GM23338 (cell line): ENCODE measurements at regions not wholly inside any gene's neighbourhood (a gene's known extent, or its start where the extent isn't known, plus 50 kb on each side); places are given as distances from the start of the nearest gene placed in this dataset.

Source experiments
- CREB1 ChIP-seq: fragments of 250-450 bp; sonication (Bioruptor Pico); IDR thresholded peaks from 2 replicates; pipeline ENCODE4 v1.5.0; 2020; ENCODE audit warnings: low read depth, mild to moderate bottlenecking, moderate library complexity
- EZH2 ChIP-seq: fragments of 200-600 bp; sonication (generic); IDR thresholded peaks from one replicate; pipeline ENCODE4 v1.8.0; 2017; ENCODE audit warnings: antibody characterized with exemption, mild to moderate bottlenecking, low read depth; ENCODE audit not compliant: unreplicated experiment
- EZH2phosphoT487 ChIP-seq: fragments of 200-600 bp; sonication (generic); IDR thresholded peaks from one replicate; pipeline ENCODE4 v1.8.1; 2018; ENCODE audit warnings: antibody characterized with exemption; ENCODE audit not compliant: unreplicated experiment
- JUNB ChIP-seq: IDR thresholded peaks from one replicate; pipeline ENCODE4 v1.6.1; 2016; ENCODE audit warnings: antibody characterized with exemption; ENCODE audit not compliant: unreplicated experiment
- NANOG ChIP-seq: IDR thresholded peaks from 2 replicates; pipeline ENCODE4 v1.6.1; 2016; ENCODE audit warnings: antibody characterized with exemption, borderline replicate concordance
- POLR2AphosphoS5 ChIP-seq: IDR thresholded peaks from 2 replicates; pipeline ENCODE4 v1.6.1; 2016; ENCODE audit warnings: antibody characterized with exemption, low read depth
- STAT1 ChIP-seq: IDR thresholded peaks from one replicate; pipeline ENCODE4 v1.6.1; 2016; ENCODE audit warnings: antibody characterized with exemption; ENCODE audit not compliant: unreplicated experiment
- TF ChIP-seq, protein P1 (sequence below), 2 experiments: fragments of 200-600 bp in 1 of 2; sonication (generic) in 1 of 2; conservative IDR thresholded peaks; 2 replicates each; pipeline versions ENCODE4 v1.5.1 to v1.6.1; 2016 to 2017; ENCODE audit warnings: antibody characterized with exemption in 2 of 2, low read depth in 2 of 2, mild to moderate bottlenecking in 2 of 2, moderate library complexity in 1 of 2
- TF ChIP-seq, protein P2 (sequence below): IDR thresholded peaks from one replicate; pipeline ENCODE4 v1.6.1; 2018; ENCODE audit warnings: antibody characterized with exemption; ENCODE audit not compliant: unreplicated experiment
- TF ChIP-seq, protein P3 (sequence below): fragments of 250-450 bp; sonication (Bioruptor Pico); IDR thresholded peaks from 2 replicates; pipeline ENCODE4 v1.5.0; 2020; ENCODE audit warnings: mild to moderate bottlenecking, moderate library complexity
- TF ChIP-seq, protein P4 (sequence below): IDR thresholded peaks from 2 replicates; pipeline ENCODE4 v1.6.1; 2016; ENCODE audit warnings: antibody characterized with exemption

DNA sequence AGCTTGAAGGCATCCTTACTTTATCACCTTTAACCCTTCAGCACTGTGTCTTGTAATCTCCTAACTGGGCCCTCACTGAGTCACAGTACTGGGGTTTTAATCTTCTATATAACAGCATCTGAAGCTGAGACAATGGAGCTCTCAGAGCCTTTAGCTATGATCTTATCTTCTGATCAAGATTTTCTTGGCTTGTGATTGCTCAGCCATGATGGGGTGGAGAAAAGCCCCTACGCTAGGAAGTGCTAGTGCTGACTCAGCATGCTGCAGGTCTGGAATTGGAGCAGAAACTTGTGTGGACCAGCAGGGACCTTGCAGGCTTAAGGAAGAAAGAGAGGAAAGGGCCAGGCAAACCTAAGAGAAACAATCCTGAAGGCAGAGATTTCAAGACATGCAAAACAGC is 71.7 kb upstream of the EED start:
- TF ChIP-seq, protein P1, sequence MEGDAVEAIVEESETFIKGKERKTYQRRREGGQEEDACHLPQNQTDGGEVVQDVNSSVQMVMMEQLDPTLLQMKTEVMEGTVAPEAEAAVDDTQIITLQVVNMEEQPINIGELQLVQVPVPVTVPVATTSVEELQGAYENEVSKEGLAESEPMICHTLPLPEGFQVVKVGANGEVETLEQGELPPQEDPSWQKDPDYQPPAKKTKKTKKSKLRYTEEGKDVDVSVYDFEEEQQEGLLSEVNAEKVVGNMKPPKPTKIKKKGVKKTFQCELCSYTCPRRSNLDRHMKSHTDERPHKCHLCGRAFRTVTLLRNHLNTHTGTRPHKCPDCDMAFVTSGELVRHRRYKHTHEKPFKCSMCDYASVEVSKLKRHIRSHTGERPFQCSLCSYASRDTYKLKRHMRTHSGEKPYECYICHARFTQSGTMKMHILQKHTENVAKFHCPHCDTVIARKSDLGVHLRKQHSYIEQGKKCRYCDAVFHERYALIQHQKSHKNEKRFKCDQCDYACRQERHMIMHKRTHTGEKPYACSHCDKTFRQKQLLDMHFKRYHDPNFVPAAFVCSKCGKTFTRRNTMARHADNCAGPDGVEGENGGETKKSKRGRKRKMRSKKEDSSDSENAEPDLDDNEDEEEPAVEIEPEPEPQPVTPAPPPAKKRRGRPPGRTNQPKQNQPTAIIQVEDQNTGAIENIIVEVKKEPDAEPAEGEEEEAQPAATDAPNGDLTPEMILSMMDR (conservative IDR thresholded peaks at IDR 0.05; ENCODE audit: low read depth in 2 of 2) = no peak
- TF ChIP-seq, protein P2, sequence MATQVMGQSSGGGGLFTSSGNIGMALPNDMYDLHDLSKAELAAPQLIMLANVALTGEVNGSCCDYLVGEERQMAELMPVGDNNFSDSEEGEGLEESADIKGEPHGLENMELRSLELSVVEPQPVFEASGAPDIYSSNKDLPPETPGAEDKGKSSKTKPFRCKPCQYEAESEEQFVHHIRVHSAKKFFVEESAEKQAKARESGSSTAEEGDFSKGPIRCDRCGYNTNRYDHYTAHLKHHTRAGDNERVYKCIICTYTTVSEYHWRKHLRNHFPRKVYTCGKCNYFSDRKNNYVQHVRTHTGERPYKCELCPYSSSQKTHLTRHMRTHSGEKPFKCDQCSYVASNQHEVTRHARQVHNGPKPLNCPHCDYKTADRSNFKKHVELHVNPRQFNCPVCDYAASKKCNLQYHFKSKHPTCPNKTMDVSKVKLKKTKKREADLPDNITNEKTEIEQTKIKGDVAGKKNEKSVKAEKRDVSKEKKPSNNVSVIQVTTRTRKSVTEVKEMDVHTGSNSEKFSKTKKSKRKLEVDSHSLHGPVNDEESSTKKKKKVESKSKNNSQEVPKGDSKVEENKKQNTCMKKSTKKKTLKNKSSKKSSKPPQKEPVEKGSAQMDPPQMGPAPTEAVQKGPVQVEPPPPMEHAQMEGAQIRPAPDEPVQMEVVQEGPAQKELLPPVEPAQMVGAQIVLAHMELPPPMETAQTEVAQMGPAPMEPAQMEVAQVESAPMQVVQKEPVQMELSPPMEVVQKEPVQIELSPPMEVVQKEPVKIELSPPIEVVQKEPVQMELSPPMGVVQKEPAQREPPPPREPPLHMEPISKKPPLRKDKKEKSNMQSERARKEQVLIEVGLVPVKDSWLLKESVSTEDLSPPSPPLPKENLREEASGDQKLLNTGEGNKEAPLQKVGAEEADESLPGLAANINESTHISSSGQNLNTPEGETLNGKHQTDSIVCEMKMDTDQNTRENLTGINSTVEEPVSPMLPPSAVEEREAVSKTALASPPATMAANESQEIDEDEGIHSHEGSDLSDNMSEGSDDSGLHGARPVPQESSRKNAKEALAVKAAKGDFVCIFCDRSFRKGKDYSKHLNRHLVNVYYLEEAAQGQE = no peak
- TF ChIP-seq STAT1 (no peak), POLR2AphosphoS5 (no peak), JUNB (no peak), NANOG (no peak), EZH2 (no peak), EZH2phosphoT487 (no peak), CREB1 (CRISPR knock-in tag) (no peak)
- TF ChIP-seq, protein P3, sequence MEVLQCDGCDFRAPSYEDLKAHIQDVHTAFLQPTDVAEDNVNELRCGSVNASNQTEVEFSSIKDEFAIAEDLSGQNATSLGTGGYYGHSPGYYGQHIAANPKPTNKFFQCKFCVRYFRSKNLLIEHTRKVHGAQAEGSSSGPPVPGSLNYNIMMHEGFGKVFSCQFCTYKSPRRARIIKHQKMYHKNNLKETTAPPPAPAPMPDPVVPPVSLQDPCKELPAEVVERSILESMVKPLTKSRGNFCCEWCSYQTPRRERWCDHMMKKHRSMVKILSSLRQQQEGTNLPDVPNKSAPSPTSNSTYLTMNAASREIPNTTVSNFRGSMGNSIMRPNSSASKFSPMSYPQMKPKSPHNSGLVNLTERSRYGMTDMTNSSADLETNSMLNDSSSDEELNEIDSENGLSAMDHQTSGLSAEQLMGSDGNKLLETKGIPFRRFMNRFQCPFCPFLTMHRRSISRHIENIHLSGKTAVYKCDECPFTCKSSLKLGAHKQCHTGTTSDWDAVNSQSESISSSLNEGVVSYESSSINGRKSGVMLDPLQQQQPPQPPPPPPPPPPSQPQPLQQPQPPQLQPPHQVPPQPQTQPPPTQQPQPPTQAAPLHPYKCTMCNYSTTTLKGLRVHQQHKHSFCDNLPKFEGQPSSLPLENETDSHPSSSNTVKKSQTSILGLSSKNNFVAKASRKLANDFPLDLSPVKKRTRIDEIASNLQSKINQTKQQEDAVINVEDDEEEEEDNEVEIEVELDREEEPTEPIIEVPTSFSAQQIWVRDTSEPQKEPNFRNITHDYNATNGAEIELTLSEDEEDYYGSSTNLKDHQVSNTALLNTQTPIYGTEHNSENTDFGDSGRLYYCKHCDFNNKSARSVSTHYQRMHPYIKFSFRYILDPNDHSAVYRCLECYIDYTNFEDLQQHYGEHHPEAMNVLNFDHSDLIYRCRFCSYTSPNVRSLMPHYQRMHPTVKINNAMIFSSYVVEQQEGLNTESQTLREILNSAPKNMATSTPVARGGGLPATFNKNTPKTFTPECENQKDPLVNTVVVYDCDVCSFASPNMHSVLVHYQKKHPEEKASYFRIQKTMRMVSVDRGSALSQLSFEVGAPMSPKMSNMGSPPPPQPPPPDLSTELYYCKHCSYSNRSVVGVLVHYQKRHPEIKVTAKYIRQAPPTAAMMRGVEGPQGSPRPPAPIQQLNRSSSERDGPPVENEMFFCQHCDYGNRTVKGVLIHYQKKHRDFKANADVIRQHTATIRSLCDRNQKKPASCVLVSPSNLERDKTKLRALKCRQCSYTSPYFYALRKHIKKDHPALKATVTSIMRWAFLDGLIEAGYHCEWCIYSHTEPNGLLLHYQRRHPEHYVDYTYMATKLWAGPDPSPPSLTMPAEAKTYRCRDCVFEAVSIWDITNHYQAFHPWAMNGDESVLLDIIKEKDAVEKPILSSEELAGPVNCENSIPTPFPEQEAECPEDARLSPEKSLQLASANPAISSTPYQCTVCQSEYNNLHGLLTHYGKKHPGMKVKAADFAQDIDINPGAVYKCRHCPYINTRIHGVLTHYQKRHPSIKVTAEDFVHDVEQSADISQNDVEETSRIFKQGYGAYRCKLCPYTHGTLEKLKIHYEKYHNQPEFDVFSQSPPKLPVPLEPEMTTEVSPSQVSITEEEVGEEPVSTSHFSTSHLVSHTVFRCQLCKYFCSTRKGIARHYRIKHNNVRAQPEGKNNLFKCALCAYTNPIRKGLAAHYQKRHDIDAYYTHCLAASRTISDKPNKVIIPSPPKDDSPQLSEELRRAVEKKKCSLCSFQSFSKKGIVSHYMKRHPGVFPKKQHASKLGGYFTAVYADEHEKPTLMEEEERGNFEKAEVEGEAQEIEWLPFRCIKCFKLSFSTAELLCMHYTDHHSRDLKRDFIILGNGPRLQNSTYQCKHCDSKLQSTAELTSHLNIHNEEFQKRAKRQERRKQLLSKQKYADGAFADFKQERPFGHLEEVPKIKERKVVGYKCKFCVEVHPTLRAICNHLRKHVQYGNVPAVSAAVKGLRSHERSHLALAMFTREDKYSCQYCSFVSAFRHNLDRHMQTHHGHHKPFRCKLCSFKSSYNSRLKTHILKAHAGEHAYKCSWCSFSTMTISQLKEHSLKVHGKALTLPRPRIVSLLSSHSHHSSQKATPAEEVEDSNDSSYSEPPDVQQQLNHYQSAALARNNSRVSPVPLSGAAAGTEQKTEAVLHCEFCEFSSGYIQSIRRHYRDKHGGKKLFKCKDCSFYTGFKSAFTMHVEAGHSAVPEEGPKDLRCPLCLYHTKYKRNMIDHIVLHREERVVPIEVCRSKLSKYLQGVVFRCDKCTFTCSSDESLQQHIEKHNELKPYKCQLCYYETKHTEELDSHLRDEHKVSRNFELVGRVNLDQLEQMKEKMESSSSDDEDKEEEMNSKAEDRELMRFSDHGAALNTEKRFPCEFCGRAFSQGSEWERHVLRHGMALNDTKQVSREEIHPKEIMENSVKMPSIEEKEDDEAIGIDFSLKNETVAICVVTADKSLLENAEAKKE (CRISPR knock-in tag) = no peak
- TF ChIP-seq, protein P4, sequence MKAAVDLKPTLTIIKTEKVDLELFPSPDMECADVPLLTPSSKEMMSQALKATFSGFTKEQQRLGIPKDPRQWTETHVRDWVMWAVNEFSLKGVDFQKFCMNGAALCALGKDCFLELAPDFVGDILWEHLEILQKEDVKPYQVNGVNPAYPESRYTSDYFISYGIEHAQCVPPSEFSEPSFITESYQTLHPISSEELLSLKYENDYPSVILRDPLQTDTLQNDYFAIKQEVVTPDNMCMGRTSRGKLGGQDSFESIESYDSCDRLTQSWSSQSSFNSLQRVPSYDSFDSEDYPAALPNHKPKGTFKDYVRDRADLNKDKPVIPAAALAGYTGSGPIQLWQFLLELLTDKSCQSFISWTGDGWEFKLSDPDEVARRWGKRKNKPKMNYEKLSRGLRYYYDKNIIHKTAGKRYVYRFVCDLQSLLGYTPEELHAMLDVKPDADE = no peak
